ENCODE measurements at regions not wholly inside any gene's neighbourhood (a gene's known extent, or its start where the extent isn't known, plus 50 kb on each side); places are given as distances from the start of the nearest gene placed in this dataset.

DNA sequence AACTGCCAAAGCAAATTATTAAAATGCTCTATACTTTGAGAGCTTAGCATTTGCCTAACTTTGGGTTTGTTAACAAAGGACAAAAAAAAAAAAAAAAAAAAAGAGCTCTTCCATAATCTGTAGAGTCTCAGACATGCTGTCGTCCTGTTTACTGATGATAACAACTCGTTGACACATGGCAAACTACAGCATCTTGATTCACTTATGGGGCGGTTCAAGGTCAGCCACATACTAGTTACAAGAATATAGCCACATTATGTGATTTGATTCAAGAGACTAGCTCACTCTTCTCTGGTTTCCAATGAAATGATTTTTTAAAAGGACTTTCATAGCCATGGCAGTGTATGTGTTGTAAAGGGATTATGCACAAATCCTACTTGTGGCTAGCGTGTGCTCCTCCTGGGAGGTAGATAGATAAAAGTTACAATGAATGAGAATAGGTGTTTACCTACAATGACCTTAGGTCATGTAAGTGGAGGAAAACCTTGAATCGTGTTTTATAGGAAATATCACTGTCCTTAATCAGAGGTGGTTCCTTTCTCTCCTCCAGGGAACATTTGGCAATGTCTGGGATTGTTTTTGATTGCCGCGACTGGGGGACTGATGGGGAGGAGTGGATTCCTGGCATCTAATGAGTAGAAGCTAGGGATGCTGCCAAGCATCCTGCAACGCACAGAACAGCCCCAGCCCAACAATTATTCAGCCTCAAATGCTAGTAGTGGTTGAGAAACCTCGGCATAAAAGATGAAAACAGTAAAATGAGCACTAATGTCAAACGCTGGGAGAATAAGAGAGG, 969.2 kb upstream of the SLC35B3 start:
- Mint-ChIP-seq H3K27me3 (ENCODE audit: low read depth in 2 of 2) (no peaks in the 10 kb centered on the region), H3K27ac (no peak overlapping the region), H3K36me3 (peaks cover 5% of the 10 kb centered on the region), H3K9me3 (peaks cover 5 to 11% of the 10 kb centered on the region in 2 donors), H3K4me1 (no peaks in the 10 kb centered on the region), H3K4me3 (no peak overlapping the region)
- no peak for ATAC-seq
- H3K9me3 ChIP-seq (ENCODE audit: control insufficient read depth, insufficient read depth, low read length), result no peaks in the 10 kb centered on the region
- intact Hi-C loops (cut with micrococcal nuclease), result no loop called here
- TF ChIP-seq, protein P1, sequence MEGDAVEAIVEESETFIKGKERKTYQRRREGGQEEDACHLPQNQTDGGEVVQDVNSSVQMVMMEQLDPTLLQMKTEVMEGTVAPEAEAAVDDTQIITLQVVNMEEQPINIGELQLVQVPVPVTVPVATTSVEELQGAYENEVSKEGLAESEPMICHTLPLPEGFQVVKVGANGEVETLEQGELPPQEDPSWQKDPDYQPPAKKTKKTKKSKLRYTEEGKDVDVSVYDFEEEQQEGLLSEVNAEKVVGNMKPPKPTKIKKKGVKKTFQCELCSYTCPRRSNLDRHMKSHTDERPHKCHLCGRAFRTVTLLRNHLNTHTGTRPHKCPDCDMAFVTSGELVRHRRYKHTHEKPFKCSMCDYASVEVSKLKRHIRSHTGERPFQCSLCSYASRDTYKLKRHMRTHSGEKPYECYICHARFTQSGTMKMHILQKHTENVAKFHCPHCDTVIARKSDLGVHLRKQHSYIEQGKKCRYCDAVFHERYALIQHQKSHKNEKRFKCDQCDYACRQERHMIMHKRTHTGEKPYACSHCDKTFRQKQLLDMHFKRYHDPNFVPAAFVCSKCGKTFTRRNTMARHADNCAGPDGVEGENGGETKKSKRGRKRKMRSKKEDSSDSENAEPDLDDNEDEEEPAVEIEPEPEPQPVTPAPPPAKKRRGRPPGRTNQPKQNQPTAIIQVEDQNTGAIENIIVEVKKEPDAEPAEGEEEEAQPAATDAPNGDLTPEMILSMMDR (IDR thresholded peaks at IDR 0.05), result no peak
- H3K4me3 ChIP-seq (ENCODE audit: low read length), result no peak overlapping the region
- no peak for DNase-seq
- no peak overlapping the region for H3K27ac ChIP-seq (ENCODE audit: low read length)
- WGBS (ENCODE audit: insufficient coverage), result 79% methylated on average over 8 of the region's 10 CpGs
- H3K4me1 ChIP-seq (ENCODE audit: control insufficient read depth, insufficient read depth, low read length), result no peaks in the 10 kb centered on the region
- H3K36me3 ChIP-seq (ENCODE audit: control insufficient read depth, insufficient read depth, low read length), result no peaks in the 10 kb centered on the region
- no peaks in the 10 kb centered on the region for H3K27me3 ChIP-seq (ENCODE audit: control insufficient read depth, insufficient read depth, low read length)

DNA sequence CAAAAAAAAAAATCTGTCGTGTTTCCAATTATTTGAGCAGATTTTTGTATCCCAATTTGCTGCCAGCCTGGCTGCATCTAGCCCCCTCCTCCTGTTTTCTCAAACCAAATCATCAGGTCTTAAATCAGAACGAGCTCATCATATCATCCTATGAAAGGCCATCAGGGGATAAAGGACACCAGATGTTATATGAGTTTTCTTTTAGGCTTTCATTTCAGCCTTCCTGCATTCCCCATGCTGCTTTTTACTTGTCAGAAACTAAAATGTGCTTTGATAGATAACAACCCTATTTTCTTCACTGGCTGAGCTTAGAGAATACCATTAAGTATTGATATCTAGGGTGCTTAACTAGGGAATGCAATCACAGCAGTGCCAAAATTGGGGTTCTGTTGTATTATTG, 968.4 kb upstream of the SLC35B3 start:
- Histone ChIP-seq H3K9me3 (ENCODE audit: control insufficient read depth, insufficient read depth, low read length) (no peaks in the 10 kb centered on the region), H3K27me3 (ENCODE audit: control insufficient read depth, insufficient read depth, low read length) (no peaks in the 10 kb centered on the region), H3K4me3 (ENCODE audit: low read length) (no peak overlapping the region), H3K4me1 (ENCODE audit: control insufficient read depth, insufficient read depth, low read length) (no peaks in the 10 kb centered on the region), H3K36me3 (ENCODE audit: control insufficient read depth, insufficient read depth, low read length) (no peaks in the 10 kb centered on the region), H3K27ac (ENCODE audit: low read length) (no peak overlapping the region)
- no peak overlapping the region for H3K4me3 Mint-ChIP-seq
- no peaks in the 10 kb centered on the region for H3K4me1 Mint-ChIP-seq
- H3K36me3 Mint-ChIP-seq, result peaks cover 5% of the 10 kb centered on the region
- H3K27ac Mint-ChIP-seq, result no peak overlapping the region
- H3K27me3 Mint-ChIP-seq (ENCODE audit: low read depth in 2 of 2), result no peaks in the 10 kb centered on the region
- WGBS (ENCODE audit: insufficient coverage), result 88% methylated on average over 1 of the region's 2 CpGs
- no peak for ATAC-seq
- peaks cover 5 to 11% of the 10 kb centered on the region in 2 donors for H3K9me3 Mint-ChIP-seq
- TF ChIP-seq, protein P1 (IDR thresholded peaks at IDR 0.05), result no peak
- DNase-seq, result no peak
- intact Hi-C loops (cut with micrococcal nuclease), result no loop called here

DNA sequence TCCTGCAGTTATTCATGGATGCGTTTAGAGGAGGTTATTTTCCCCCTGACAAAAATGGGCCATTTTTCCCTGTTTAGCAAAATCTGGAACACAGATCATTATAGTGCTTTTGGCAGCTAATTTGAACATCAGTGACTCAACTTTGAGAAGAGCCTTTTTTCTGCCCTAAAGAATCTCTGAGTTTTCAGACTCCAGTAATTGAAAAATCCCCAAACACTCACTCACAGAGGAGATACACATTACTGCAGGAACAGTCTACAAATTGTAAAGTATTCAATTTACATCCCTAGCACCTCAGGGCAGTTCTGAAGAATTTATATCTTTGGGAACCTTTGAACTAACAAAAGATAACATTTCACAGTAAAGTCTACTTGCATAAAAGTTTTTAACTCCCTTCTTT, 966.6 kb upstream of the SLC35B3 start:
- Mint-ChIP-seq H3K27me3 (ENCODE audit: low read depth in 2 of 2) (no peaks in the 10 kb centered on the region), H3K9me3 (peaks cover 7% of the 10 kb centered on the region in 2 donors), H3K27ac (no peak overlapping the region), H3K4me3 (no peak overlapping the region), H3K4me1 (no peaks in the 10 kb centered on the region), H3K36me3 (peaks cover 5% of the 10 kb centered on the region)
- H3K4me1 ChIP-seq (ENCODE audit: control insufficient read depth, insufficient read depth, low read length), result no peaks in the 10 kb centered on the region
- no peaks in the 10 kb centered on the region for H3K9me3 ChIP-seq (ENCODE audit: control insufficient read depth, insufficient read depth, low read length)
- ATAC-seq (no peak), DNase-seq (no peak)
- TF ChIP-seq, protein P1 (IDR thresholded peaks at IDR 0.05), result no peak
- H3K27ac ChIP-seq (ENCODE audit: low read length), result no peak overlapping the region
- no peak overlapping the region for H3K4me3 ChIP-seq (ENCODE audit: low read length)
- H3K36me3 ChIP-seq (ENCODE audit: control insufficient read depth, insufficient read depth, low read length), result no peaks in the 10 kb centered on the region
- intact Hi-C loops (cut with micrococcal nuclease), result no loop called here
- H3K27me3 ChIP-seq (ENCODE audit: control insufficient read depth, insufficient read depth, low read length), result no peaks in the 10 kb centered on the region
- 94% methylated on average over 1 of the region's 1 CpG for WGBS (ENCODE audit: insufficient coverage)

DNA sequence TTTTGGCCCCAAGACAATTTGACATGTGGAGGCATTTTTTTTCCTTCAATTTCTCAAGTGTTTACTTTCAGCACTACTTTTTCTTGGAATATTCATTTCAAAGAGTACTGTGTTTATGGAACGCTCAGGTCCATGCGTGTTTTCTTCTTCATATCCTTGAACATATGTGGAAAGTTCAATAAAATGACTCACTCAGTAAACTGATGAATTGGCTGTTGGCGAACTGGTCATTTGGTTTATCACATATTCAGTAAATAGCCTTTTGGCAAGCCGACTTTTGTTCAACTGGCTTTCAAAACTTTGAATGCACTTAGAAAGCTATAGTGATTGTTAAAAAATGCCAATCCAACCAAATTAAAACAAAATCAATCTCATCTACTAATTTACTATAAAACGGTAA, 964.6 kb upstream of the SLC35B3 start:
- no peak overlapping the region for H3K27ac ChIP-seq (ENCODE audit: low read length)
- no peaks in the 10 kb centered on the region for H3K27me3 ChIP-seq (ENCODE audit: control insufficient read depth, insufficient read depth, low read length)
- intact Hi-C loops (cut with micrococcal nuclease), result no loop called here
- Mint-ChIP-seq H3K27ac (no peak overlapping the region), H3K4me1 (no peaks in the 10 kb centered on the region), H3K9me3 (peaks cover 3 to 7% of the 10 kb centered on the region in 2 donors), H3K36me3 (peaks cover 5% of the 10 kb centered on the region), H3K4me3 (no peak overlapping the region), H3K27me3 (ENCODE audit: low read depth in 2 of 2) (no peaks in the 10 kb centered on the region)
- ATAC-seq (no peak), DNase-seq (no peak)
- no peaks in the 10 kb centered on the region for H3K9me3 ChIP-seq (ENCODE audit: control insufficient read depth, insufficient read depth, low read length)
- 81% methylated on average over 3 of the region's 5 CpGs for whole genome bisulfite sequencing (ENCODE audit: insufficient coverage)
- H3K4me1 ChIP-seq (ENCODE audit: control insufficient read depth, insufficient read depth, low read length), result no peaks in the 10 kb centered on the region
- H3K4me3 ChIP-seq (ENCODE audit: low read length), result no peak overlapping the region
- TF ChIP-seq, protein P1 (IDR thresholded peaks at IDR 0.05), result no peak
- H3K36me3 ChIP-seq (ENCODE audit: control insufficient read depth, insufficient read depth, low read length), result no peaks in the 10 kb centered on the region

Measured in natural killer cell (primary cell).